ENCODE measurements at regions not wholly inside any gene's neighbourhood (a gene's known extent, or its start where the extent isn't known, plus 50 kb on each side); places are given as distances from the start of the nearest gene placed in this dataset.

DNA sequence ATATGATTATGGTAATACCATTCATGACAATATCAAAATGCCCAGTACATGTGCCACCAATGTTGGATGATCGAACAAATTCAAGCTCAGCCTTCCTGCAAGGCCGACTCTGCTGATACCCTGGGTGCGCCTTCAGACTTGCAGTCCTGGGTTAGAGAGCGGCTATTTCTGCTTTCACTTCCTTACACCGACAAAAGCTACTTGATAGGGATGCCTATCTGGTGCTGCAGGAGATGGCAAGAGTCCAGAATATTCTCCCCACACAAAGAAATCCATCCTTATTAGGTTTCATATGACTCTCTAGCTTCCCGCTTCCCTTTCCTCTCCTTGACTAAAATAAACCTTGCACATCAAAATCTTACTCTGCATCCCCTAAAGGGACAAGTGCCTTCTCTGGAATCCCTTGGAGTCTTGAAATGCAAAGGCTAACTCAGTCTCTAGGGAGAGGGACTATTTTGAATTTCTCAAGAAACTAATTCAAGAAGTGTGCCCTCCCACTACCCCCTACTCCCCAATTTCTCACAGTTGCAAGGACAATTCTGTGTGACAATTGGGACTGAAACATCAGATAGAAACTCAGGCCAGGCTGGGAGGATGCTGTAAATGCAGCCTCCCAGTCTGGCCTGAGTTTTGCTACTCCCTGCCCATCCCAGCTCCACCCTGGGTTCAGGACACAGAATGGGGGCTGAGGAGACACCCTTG, 103.1 kb upstream of the USP24 start:
- Histone ChIP-seq H3K27me3 (ENCODE audit: insufficient read depth, poor library complexity, severe bottlenecking) (no peaks in the 10 kb centered on the region), H3K9me3 (ENCODE audit: severe bottlenecking) (no peaks in the 10 kb centered on the region), H3K4me1 (ENCODE audit: insufficient read depth, poor library complexity, severe bottlenecking) (peaks cover 29% of the 10 kb centered on the region), H3K36me3 (ENCODE audit: low read depth) (no peaks in the 10 kb centered on the region), H3K27ac (ENCODE audit: poor library complexity, severe bottlenecking) (no peak overlapping the region), H3K4me3 (ENCODE audit: severe bottlenecking) (no peak overlapping the region)
- DNase-seq (ENCODE audit: low spot score) (no peak), ATAC-seq (ENCODE audit: low read depth) (no peak)
- TF ChIP-seq CTCF (IDR thresholded peaks at IDR 0.05; ENCODE audit: poor library complexity, severe bottlenecking), result no peak

DNA sequence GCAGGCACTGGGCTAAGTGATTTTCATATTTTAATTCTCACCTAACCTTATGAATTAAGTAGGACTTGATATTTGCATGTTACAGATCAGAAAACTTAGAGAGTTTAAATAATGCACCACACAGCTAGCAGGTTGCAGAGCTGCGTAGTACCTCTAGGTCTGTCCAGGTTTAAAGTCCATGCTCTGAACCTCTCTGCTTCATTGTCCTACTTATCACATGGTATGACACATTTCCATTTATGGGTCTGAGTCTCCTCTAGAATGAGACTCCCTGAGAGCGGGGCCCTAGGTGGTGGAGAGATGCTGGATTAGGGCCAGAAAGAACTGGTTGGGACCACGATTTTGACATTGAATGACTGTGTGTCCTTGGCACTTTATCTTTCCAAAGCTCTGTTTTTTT, 102.5 kb upstream of the USP24 start:
- DNase-seq (ENCODE audit: low spot score) (no peak), ATAC-seq (ENCODE audit: low read depth) (no peak)
- Histone ChIP-seq H3K4me3 (ENCODE audit: severe bottlenecking) (no peak overlapping the region), H3K9me3 (ENCODE audit: severe bottlenecking) (no peaks in the 10 kb centered on the region), H3K36me3 (ENCODE audit: low read depth) (no peaks in the 10 kb centered on the region), H3K27me3 (ENCODE audit: insufficient read depth, poor library complexity, severe bottlenecking) (no peaks in the 10 kb centered on the region), H3K4me1 (ENCODE audit: insufficient read depth, poor library complexity, severe bottlenecking) (peaks cover 23% of the 10 kb centered on the region), H3K27ac (ENCODE audit: poor library complexity, severe bottlenecking) (no peak overlapping the region)
- no peak for TF ChIP-seq CTCF (IDR thresholded peaks at IDR 0.05; ENCODE audit: poor library complexity, severe bottlenecking)

DNA sequence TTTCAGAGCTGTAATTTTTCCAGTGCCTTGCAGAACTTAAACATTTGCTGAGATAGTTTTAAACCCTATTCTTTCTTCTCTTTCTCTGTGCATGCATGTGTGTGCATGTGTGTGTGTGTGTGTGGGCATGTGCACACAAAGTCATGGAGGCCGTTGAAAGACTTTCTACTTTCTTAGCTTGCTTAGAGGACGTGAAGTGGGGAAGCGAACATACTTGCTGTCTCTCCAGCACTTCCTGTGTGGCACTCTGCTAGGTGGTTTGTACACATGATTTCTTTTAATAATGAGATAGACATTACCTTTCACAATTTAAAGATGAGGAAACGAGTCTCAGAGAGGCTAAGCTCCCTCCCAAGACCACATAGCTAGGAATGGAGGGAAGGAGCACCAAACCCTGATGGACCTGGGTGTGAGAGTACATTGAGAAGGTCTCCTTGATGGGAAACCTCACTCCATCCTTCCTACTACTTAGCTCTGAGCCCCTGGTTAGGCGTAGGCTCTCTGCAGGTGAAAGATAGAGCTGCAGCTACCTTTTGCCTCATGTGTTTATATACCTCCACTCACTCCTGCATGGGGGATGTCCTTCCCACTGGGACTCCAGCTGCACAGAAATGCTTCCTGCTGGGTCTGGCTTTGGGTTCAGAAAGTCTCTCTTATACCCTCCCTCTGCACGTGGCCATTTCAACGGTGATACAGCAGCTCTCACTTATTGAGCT, 101.9 kb upstream of the USP24 start:
- ATAC-seq (ENCODE audit: low read depth), result no peak
- H3K27ac ChIP-seq (ENCODE audit: poor library complexity, severe bottlenecking), result no peak overlapping the region
- no peaks in the 10 kb centered on the region for H3K27me3 ChIP-seq (ENCODE audit: insufficient read depth, poor library complexity, severe bottlenecking)
- H3K4me1 ChIP-seq (ENCODE audit: insufficient read depth, poor library complexity, severe bottlenecking), result peaks cover 17% of the 10 kb centered on the region
- no peaks in the 10 kb centered on the region for H3K9me3 ChIP-seq (ENCODE audit: severe bottlenecking)
- H3K36me3 ChIP-seq (ENCODE audit: low read depth), result no peaks in the 10 kb centered on the region
- no peak overlapping the region for H3K4me3 ChIP-seq (ENCODE audit: severe bottlenecking)
- no peak for DNase-seq (ENCODE audit: low spot score)
- TF ChIP-seq CTCF (IDR thresholded peaks at IDR 0.05; ENCODE audit: poor library complexity, severe bottlenecking), result no peak

- ATAC-seq (ENCODE audit: low read depth) (no peak), DNase-seq (ENCODE audit: low spot score) (no peak)
- Histone ChIP-seq H3K9me3 (ENCODE audit: severe bottlenecking) (no peaks in the 10 kb centered on the region), H3K27me3 (ENCODE audit: insufficient read depth, poor library complexity, severe bottlenecking) (no peaks in the 10 kb centered on the region), H3K36me3 (ENCODE audit: low read depth) (no peaks in the 10 kb centered on the region), H3K4me3 (ENCODE audit: severe bottlenecking) (no peak overlapping the region), H3K27ac (ENCODE audit: poor library complexity, severe bottlenecking) (no peak overlapping the region), H3K4me1 (ENCODE audit: insufficient read depth, poor library complexity, severe bottlenecking) (peaks cover 11% of the 10 kb centered on the region)
- TF ChIP-seq CTCF (IDR thresholded peaks at IDR 0.05; ENCODE audit: poor library complexity, severe bottlenecking), result no peak
These were observed 101.3 kb upstream of the USP24 start for GRCh38 chr1:55316502-55316901.

DNA sequence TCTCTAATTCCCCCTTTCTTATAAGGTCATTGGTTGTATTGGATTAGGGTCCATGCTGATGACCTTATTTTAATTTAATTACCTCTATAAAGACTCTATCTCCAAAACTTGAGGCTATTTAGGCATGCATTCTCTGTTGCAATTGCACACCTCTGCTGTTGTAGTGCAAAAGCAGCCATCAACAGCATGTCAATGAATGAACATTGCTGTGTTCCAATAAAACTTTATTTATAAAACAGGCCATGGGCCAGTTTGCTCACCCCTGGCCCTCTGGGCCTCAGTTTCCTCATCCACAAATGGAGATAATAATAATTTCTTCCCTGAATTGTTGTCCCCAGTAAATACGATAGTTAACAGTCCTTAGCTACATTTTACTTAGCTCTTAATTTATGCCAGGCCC, 100.4 kb upstream of the USP24 start:
- Histone ChIP-seq H3K9me3 (ENCODE audit: severe bottlenecking) (no peaks in the 10 kb centered on the region), H3K4me1 (ENCODE audit: insufficient read depth, poor library complexity, severe bottlenecking) (peaks cover 11% of the 10 kb centered on the region), H3K27ac (ENCODE audit: poor library complexity, severe bottlenecking) (no peak overlapping the region), H3K27me3 (ENCODE audit: insufficient read depth, poor library complexity, severe bottlenecking) (no peaks in the 10 kb centered on the region), H3K36me3 (ENCODE audit: low read depth) (no peaks in the 10 kb centered on the region), H3K4me3 (ENCODE audit: severe bottlenecking) (no peak overlapping the region)
- no peak for TF ChIP-seq CTCF (IDR thresholded peaks at IDR 0.05; ENCODE audit: poor library complexity, severe bottlenecking)
- DNase-seq (ENCODE audit: low spot score), result no peak
- ATAC-seq (ENCODE audit: low read depth), result no peak

Data from RWPE2 (cell line).